ENCODE measurements at regions not wholly inside any gene's neighbourhood (a gene's known extent, or its start where the extent isn't known, plus 50 kb on each side); places are given as distances from the start of the nearest gene placed in this dataset.
"Not testable (repeated sequence)": the region's sequence is repeated elsewhere in the genome, so short reads cannot be mapped to it uniquely, and the experiment has no call there.

GRCh38 chr22:46031965-46032851, 55.2 kb upstream of the WNT7B start:
- no peak overlapping the region for H3K27ac ChIP-seq (ENCODE audit: low read depth, low read length)
- H3K36me3 ChIP-seq (ENCODE audit: control insufficient read depth in 3 of 3, insufficient read depth in 3 of 3, low read length in 3 of 3) = no peaks in the 10 kb centered on the region
- H3K4me1 ChIP-seq (ENCODE audit: control insufficient read depth in 3 of 3, insufficient read depth in 3 of 3, low read length in 3 of 3) = peaks cover 27 to 48% (median 38%) of the 10 kb centered on the region in 3 donors
- H3K9ac ChIP-seq (ENCODE audit: low read depth in 1 of 3, low read length in 3 of 3) = no peak overlapping the region
- no peak overlapping the region for H3K4me3 ChIP-seq (ENCODE audit: low read length in 3 of 3)
- no peaks in the 10 kb centered on the region for H3K27me3 ChIP-seq (ENCODE audit: control insufficient read depth in 3 of 3, insufficient read depth in 3 of 3, low read length in 3 of 3)
- no peaks in the 10 kb centered on the region for H3K9me3 ChIP-seq (ENCODE audit: control insufficient read depth in 3 of 3, low read length in 3 of 3)

GRCh38 chr22:46033256-46034200, 56.6 kb upstream of the WNT7B start:
- Histone ChIP-seq H3K9ac (ENCODE audit: low read depth in 1 of 3, low read length in 3 of 3) (peak overlapping the region in 1 of 3 donors; percentile 25), H3K4me1 (ENCODE audit: control insufficient read depth in 3 of 3, insufficient read depth in 3 of 3, low read length in 3 of 3) (peaks cover 28 to 46% (median 39%) of the 10 kb centered on the region in 3 donors), H3K27ac (ENCODE audit: low read depth, low read length) (peak overlapping the region; percentile 23), H3K9me3 (ENCODE audit: control insufficient read depth in 3 of 3, low read length in 3 of 3) (no peaks in the 10 kb centered on the region), H3K27me3 (ENCODE audit: control insufficient read depth in 3 of 3, insufficient read depth in 3 of 3, low read length in 3 of 3) (no peaks in the 10 kb centered on the region), H3K36me3 (ENCODE audit: control insufficient read depth in 3 of 3, insufficient read depth in 3 of 3, low read length in 3 of 3) (no peaks in the 10 kb centered on the region), H3K4me3 (ENCODE audit: low read length in 3 of 3) (no peak overlapping the region)

DNA sequence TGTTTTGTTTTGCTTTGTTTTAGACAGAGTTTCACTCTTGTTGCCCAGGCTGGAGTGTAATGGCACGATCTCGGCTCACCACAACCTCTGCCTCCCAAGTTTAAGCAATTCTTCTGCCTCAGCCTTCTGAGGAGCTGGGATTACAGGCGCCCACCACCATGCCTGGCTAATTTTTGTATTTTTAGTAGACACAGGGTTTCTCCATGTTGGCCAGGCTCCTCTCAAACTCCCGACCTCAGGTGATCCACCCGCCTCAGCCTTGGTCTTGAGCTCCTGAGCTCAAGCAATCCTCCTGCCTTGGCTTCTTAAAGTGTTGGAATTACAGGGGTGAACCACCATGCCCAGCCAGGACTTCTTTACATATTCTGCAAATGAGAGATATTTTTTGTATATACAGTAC, 57.5 kb upstream of the WNT7B start:
- not testable (repeated sequence) for H3K36me3 ChIP-seq (ENCODE audit: control insufficient read depth in 3 of 3, insufficient read depth in 3 of 3, low read length in 3 of 3); H3K9me3 ChIP-seq (ENCODE audit: control insufficient read depth in 3 of 3, low read length in 3 of 3); H3K4me3 ChIP-seq (ENCODE audit: low read length in 3 of 3); H3K9ac ChIP-seq (ENCODE audit: low read depth in 1 of 3, low read length in 3 of 3); H3K27me3 ChIP-seq (ENCODE audit: control insufficient read depth in 3 of 3, insufficient read depth in 3 of 3, low read length in 3 of 3)
- peaks cover 29 to 48% (median 46%) of the 10 kb centered on the region in 3 donors for H3K4me1 ChIP-seq (ENCODE audit: control insufficient read depth in 3 of 3, insufficient read depth in 3 of 3, low read length in 3 of 3)
- H3K27ac ChIP-seq (ENCODE audit: low read depth, low read length) = peak overlapping the region; percentile 23

GRCh38 chr22:46035380-46035741, 58.4 kb upstream of the WNT7B start:
- H3K27ac ChIP-seq (ENCODE audit: low read depth, low read length) = peak overlapping the region; percentile 76

GRCh38 chr22:46035742-46036557, 59.0 kb upstream of the WNT7B start:
- Histone ChIP-seq H3K9ac (ENCODE audit: low read depth in 1 of 3, low read length in 3 of 3) (peak overlapping the region; percentile 95 to 98 (median 95)), H3K27ac (ENCODE audit: low read depth, low read length) (peak overlapping the region; percentile 95), H3K27me3 (ENCODE audit: control insufficient read depth in 3 of 3, insufficient read depth in 3 of 3, low read length in 3 of 3) (no peaks in the 10 kb centered on the region), H3K4me3 (ENCODE audit: low read length in 3 of 3) (peak overlapping the region; percentile 86 to 99 (median 95)), H3K4me1 (ENCODE audit: control insufficient read depth in 3 of 3, insufficient read depth in 3 of 3, low read length in 3 of 3) (peaks cover 31 to 55% (median 42%) of the 10 kb centered on the region in 3 donors), H3K36me3 (ENCODE audit: control insufficient read depth in 3 of 3, insufficient read depth in 3 of 3, low read length in 3 of 3) (peaks cover 0 to 3% (median 0%) of the 10 kb centered on the region in 3 donors), H3K9me3 (ENCODE audit: control insufficient read depth in 3 of 3, low read length in 3 of 3) (no peaks in the 10 kb centered on the region)

More at GRCh38 chr22:46035380-46035741, 58.4 kb upstream of the WNT7B start:
- H3K36me3 ChIP-seq (ENCODE audit: control insufficient read depth in 3 of 3, insufficient read depth in 3 of 3, low read length in 3 of 3) = no peaks in the 10 kb centered on the region
- H3K27me3 ChIP-seq (ENCODE audit: control insufficient read depth in 3 of 3, insufficient read depth in 3 of 3, low read length in 3 of 3) = no peaks in the 10 kb centered on the region
- no peaks in the 10 kb centered on the region for H3K9me3 ChIP-seq (ENCODE audit: control insufficient read depth in 3 of 3, low read length in 3 of 3)
- H3K4me1 ChIP-seq (ENCODE audit: control insufficient read depth in 3 of 3, insufficient read depth in 3 of 3, low read length in 3 of 3) = peaks cover 27 to 49% (median 42%) of the 10 kb centered on the region in 3 donors
- H3K4me3 ChIP-seq (ENCODE audit: low read length in 3 of 3) = peak overlapping the region; percentile 63 to 79 (median 73)
- H3K9ac ChIP-seq (ENCODE audit: low read depth in 1 of 3, low read length in 3 of 3) = peak overlapping the region; percentile 79 to 89 (median 79)

DNA sequence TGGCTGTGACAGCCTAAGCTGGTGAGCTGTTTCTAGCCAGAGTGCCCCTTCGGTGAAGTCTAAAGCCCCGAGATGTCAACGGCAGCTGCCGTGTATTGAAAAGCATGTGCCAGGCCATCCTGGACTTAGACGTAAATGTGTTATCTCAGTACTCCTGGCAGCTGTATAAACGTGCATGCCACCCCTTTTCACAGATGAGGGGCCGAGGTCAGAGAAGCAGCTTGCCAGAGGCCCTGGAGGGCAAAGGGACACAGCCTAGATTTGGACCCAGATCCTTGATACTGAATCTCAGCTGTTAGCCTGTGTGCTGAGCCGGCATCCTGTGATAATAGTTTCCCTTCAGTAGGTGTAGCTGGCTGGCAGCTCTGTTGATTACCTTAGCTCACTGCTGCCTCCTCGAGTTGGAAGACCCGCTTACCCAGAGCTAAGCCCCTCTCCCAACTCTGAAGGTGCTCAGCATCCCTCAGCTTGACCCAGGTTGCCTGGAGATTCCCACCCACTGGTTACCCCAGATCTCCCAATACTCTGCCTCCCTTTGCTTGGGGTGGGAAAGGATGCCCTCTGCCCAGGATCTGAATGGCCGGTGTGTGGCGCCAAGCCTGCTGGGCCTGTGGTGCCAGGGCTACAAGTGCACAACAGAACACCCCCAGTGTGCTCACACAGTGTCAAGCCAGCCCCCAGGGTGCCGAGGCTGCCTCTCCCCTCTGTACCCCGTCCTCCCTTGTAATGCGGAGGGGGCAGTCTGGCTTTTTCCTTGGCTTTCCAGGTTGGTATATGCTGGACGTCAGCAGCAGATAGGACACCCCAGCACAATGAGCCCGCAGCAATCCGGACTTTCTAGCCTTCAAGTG, 59.8 kb upstream of the WNT7B start:
- peak overlapping the region; percentile 95 for H3K27ac ChIP-seq (ENCODE audit: low read depth, low read length)
- peaks cover 0 to 3% (median 0%) of the 10 kb centered on the region in 3 donors for H3K36me3 ChIP-seq (ENCODE audit: control insufficient read depth in 3 of 3, insufficient read depth in 3 of 3, low read length in 3 of 3)
- peaks cover 39 to 62% (median 50%) of the 10 kb centered on the region in 3 donors for H3K4me1 ChIP-seq (ENCODE audit: control insufficient read depth in 3 of 3, insufficient read depth in 3 of 3, low read length in 3 of 3)
- H3K9ac ChIP-seq (ENCODE audit: low read depth in 1 of 3, low read length in 3 of 3) = peak overlapping the region; percentile 95 to 98 (median 95)
- H3K27me3 ChIP-seq (ENCODE audit: control insufficient read depth in 3 of 3, insufficient read depth in 3 of 3, low read length in 3 of 3) = no peaks in the 10 kb centered on the region
- peak overlapping the region; percentile 86 to 99 (median 95) for H3K4me3 ChIP-seq (ENCODE audit: low read length in 3 of 3)
- no peaks in the 10 kb centered on the region for H3K9me3 ChIP-seq (ENCODE audit: control insufficient read depth in 3 of 3, low read length in 3 of 3)

DNA sequence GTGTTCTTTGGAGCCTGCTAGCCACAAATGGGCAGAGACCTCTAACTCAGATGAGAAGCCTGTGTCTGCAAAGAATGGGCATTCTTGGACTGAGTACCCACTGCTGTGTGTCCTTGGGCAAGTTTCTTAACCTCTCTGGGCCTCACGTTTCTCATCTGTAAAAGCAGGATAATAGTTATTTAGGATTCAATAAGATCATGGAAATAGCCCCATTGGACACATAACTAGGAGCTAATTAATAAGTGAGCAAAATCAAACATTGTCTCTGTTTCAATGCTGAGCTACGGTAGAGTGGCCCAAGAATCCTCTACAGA, 61.2 kb upstream of the WNT7B start:
- peak overlapping the region in 2 of 3 donors; percentile 29 to 60 for H3K9ac ChIP-seq (ENCODE audit: low read depth in 1 of 3, low read length in 3 of 3)

GRCh38 chr22:46038516-46039430, 61.8 kb upstream of the WNT7B start:
- Histone ChIP-seq H3K9me3 (ENCODE audit: control insufficient read depth in 3 of 3, low read length in 3 of 3) (no peaks in the 10 kb centered on the region), H3K9ac (ENCODE audit: low read depth in 1 of 3, low read length in 3 of 3) (peak overlapping the region; percentile 27 to 60 (median 29)), H3K27ac (ENCODE audit: low read depth, low read length) (peak overlapping the region; percentile 32), H3K4me1 (ENCODE audit: control insufficient read depth in 3 of 3, insufficient read depth in 3 of 3, low read length in 3 of 3) (peaks cover 54 to 66% (median 56%) of the 10 kb centered on the region in 3 donors), H3K36me3 (ENCODE audit: control insufficient read depth in 3 of 3, insufficient read depth in 3 of 3, low read length in 3 of 3) (peaks cover 0 to 3% (median 0%) of the 10 kb centered on the region in 3 donors), H3K27me3 (ENCODE audit: control insufficient read depth in 3 of 3, insufficient read depth in 3 of 3, low read length in 3 of 3) (no peaks in the 10 kb centered on the region), H3K4me3 (ENCODE audit: low read length in 3 of 3) (peak overlapping the region in 2 of 3 donors; percentile 14 to 22)

More for the DNA sequence above, 61.2 kb upstream of the WNT7B start:
- no peaks in the 10 kb centered on the region for H3K9me3 ChIP-seq (ENCODE audit: control insufficient read depth in 3 of 3, low read length in 3 of 3)
- H3K4me1 ChIP-seq (ENCODE audit: control insufficient read depth in 3 of 3, insufficient read depth in 3 of 3, low read length in 3 of 3) = peaks cover 49 to 65% (median 53%) of the 10 kb centered on the region in 3 donors
- H3K4me3 ChIP-seq (ENCODE audit: low read length in 3 of 3) = no peak overlapping the region
- no peak overlapping the region for H3K27ac ChIP-seq (ENCODE audit: low read depth, low read length)
- no peaks in the 10 kb centered on the region for H3K27me3 ChIP-seq (ENCODE audit: control insufficient read depth in 3 of 3, insufficient read depth in 3 of 3, low read length in 3 of 3)
- H3K36me3 ChIP-seq (ENCODE audit: control insufficient read depth in 3 of 3, insufficient read depth in 3 of 3, low read length in 3 of 3) = peaks cover 0 to 3% (median 0%) of the 10 kb centered on the region in 3 donors

All from skeletal muscle tissue (tissue), 3 donors.